ENCODE measurements at regions not wholly inside any gene's neighbourhood (a gene's known extent, or its start where the extent isn't known, plus 50 kb on each side); places are given as distances from the start of the nearest gene placed in this dataset.

DNA sequence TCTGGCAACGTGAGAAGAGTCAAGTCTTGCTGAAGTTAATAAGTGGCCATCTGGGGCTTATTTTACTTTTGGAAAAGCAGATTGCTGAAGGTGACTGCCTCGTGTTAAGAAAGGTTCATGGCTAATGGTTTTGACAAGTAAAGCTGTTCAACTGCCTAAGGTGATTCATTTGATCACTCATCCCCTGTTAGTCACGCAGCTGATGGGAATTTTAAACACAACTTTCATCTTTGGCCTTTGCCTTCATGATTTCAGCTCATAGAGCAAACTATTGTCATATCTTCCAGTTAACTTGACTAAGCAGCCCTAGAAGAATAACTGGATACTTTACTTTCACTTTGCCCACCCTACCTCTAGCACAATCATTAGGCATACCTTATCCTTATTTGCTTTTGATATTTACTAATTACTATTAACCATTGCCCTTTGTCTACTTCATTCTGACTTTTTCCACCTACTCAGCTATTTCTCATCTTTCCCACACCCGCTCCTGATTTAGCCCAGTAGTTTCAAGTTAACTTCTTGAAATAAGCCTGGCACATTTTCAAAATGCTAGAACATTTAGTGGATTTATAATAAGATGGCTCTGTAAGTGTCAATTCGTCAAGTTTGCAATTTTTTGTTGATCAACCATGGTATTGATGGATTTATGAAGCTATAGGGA lies 170.6 kb upstream of the S100G start:
- no peak for TF ChIP-seq TAF1 (IDR thresholded peaks at IDR 0.05; ENCODE audit: borderline replicate concordance, low read depth, low read length)
- no peak for TF ChIP-seq POLR2AphosphoS5 (IDR thresholded peaks at IDR 0.05; ENCODE audit: low read depth, low read length)
- TF ChIP-seq POLR2A (IDR thresholded peaks at IDR 0.05; ENCODE audit: low read depth, low read length), result no peak
- DNase-seq (ENCODE audit: insufficient read length) (no peak), FAIRE-seq (no peak)

DNA sequence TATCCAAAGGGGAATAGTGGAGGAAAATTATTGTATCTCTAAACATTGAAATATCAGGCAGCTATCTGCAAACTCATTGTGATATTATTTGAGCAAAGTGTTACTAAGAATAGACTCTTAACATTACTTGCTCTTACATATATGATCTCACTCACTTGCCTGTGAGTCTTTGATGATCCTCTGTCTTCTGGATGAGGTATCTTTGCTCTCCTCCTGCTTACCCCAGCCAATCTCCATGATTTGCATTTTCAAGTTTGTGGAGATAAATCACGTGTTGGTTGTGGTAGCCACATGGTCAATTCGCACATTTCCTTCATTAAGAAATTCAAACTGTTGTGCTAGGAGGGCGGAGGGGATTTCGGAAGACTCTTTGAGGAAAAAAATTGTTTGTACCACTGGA lies 169.9 kb upstream of the S100G start:
- TF ChIP-seq POLR2AphosphoS5 (IDR thresholded peaks at IDR 0.05; ENCODE audit: low read depth, low read length) (no peak), TAF1 (IDR thresholded peaks at IDR 0.05; ENCODE audit: borderline replicate concordance, low read depth, low read length) (no peak), POLR2A (IDR thresholded peaks at IDR 0.05; ENCODE audit: low read depth, low read length) (no peak)
- FAIRE-seq (no peak), DNase-seq (ENCODE audit: insufficient read length) (no peak)

DNA sequence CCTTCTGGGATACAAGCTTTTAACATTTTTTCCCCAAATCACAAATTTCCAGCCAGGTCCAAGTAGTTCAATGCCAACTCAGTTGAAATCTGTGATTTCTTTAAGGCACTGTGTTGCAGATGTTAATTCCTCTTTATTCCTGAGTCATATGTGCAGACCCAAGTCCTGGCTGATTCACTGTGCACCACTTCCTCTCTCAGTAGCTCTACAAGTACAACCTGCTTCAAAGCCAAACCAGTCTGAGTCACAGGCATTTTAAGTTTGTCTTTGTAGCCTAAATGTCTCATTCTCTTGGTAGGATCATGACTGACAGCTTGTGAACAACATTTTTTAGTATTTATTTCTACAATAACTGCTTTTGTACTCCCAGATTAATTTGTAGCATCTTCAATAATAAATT lies 165.6 kb upstream of the S100G start:
- no peak for DNase-seq (ENCODE audit: insufficient read length)
- no peak for FAIRE-seq
- TF ChIP-seq POLR2A (IDR thresholded peaks at IDR 0.05; ENCODE audit: low read depth, low read length) (no peak), TAF1 (IDR thresholded peaks at IDR 0.05; ENCODE audit: borderline replicate concordance, low read depth, low read length) (no peak), POLR2AphosphoS5 (IDR thresholded peaks at IDR 0.05; ENCODE audit: low read depth, low read length) (no peak)

DNA sequence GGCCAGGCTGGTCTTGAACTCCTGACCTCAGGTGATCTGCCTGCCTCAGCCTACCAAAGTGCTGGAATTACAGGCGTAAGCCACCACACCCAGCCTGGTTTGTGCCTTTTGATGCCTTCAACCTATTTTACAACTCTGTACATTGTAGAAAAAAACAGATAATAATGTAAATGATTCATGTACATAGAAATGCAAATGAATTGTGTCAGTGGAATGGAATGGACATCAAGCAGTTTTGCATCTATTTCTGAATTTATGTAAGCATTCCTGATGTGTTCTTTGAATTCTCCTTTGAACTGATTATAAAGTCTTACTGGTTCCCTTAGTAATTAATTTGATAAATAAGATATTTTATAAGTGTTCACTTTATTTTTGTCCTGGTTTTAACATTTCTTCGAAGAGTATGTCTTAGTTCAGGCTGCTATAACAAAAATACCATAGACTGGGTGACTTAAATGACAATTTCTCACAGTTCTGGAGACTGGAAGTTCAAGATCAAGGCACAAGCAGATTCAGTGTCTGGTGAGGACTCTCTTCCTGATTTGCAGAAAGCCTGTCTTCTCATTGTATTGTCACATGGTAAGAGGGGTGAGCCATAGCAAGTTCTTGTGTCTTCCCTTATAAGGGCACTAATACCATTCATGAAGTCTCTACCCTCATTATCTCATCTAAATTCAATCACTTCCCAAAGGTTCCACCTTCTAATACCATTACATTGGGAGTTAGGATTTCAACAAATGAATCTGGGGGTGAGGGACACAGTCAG lies 162.2 kb upstream of the S100G start:
- DNase-seq (ENCODE audit: insufficient read length) (no peak), FAIRE-seq (no peak)
- TF ChIP-seq POLR2A (IDR thresholded peaks at IDR 0.05; ENCODE audit: low read depth, low read length), result no peak
- no peak for TF ChIP-seq TAF1 (IDR thresholded peaks at IDR 0.05; ENCODE audit: borderline replicate concordance, low read depth, low read length)
- TF ChIP-seq POLR2AphosphoS5 (IDR thresholded peaks at IDR 0.05; ENCODE audit: low read depth, low read length), result no peak

DNA sequence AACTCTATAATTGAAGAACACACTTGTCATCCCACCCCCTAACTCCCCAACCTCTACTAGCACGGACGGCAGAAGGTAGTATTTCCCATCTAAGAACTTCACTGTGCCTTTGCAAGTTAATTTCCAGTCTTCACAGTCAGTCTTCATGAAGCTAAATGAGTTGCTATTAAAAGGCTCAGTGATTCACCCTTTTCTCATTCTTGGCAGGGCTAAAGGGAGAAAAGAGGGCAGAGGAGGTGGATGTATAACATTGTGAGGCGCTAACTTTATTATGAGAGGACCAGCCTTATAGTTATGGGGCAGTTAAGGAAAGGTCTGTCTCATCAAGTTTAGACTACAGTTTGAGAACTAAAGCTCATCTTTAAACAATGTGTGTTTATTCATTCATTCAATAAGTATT lies 161.0 kb upstream of the S100G start:
- TF ChIP-seq POLR2AphosphoS5 (IDR thresholded peaks at IDR 0.05; ENCODE audit: low read depth, low read length), result no peak
- no peak for TF ChIP-seq TAF1 (IDR thresholded peaks at IDR 0.05; ENCODE audit: borderline replicate concordance, low read depth, low read length)
- no peak for TF ChIP-seq POLR2A (IDR thresholded peaks at IDR 0.05; ENCODE audit: low read depth, low read length)
- DNase-seq (ENCODE audit: insufficient read length) (no peak), FAIRE-seq (no peak)

DNA sequence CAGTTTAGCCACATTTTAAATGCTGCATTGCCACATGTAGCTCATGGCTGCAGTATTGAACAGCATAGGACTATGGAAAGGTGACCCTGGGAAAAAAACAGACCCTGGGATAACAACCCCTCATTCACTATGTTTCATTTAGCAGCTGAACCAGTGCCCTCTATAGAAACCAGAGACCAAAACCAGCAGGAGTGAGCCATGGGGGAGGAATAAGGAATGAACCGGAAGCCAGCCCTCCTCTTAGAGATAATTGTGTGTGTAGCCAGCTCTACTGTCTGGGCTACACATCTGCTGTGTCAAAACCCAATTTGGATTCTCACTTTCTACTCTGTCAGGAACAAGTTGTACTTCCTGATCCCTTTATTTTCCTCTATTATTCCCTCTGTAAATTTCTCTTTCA lies 158.5 kb upstream of the S100G start:
- DNase-seq (ENCODE audit: insufficient read length) (no peak), FAIRE-seq (no peak)
- TF ChIP-seq POLR2AphosphoS5 (IDR thresholded peaks at IDR 0.05; ENCODE audit: low read depth, low read length) (no peak), POLR2A (IDR thresholded peaks at IDR 0.05; ENCODE audit: low read depth, low read length) (no peak), TAF1 (IDR thresholded peaks at IDR 0.05; ENCODE audit: borderline replicate concordance, low read depth, low read length) (no peak)

DNA sequence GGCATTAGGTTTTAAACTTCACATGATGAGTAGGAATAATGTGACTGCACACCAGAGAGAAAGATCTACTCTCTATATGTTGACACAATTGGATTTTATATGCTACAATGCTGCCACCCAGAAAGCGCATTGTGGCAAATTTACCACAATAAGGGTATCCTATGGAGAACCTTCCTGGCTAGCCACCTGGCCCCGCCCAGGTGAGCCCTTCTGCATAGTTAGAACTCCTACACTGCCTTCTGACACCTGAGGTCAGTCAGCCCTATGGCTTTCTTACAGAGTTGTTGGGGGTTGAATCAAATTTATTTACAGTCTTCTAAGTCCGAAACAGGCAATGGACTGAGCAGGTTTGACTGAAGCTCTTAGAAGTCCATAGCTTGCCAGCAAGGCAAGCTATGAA lies 153.8 kb upstream of the S100G start:
- TF ChIP-seq POLR2A (IDR thresholded peaks at IDR 0.05; ENCODE audit: low read depth, low read length), result no peak
- TF ChIP-seq TAF1 (IDR thresholded peaks at IDR 0.05; ENCODE audit: borderline replicate concordance, low read depth, low read length), result no peak
- TF ChIP-seq POLR2AphosphoS5 (IDR thresholded peaks at IDR 0.05; ENCODE audit: low read depth, low read length), result no peak
- FAIRE-seq (no peak), DNase-seq (ENCODE audit: insufficient read length) (no peak)

DNA sequence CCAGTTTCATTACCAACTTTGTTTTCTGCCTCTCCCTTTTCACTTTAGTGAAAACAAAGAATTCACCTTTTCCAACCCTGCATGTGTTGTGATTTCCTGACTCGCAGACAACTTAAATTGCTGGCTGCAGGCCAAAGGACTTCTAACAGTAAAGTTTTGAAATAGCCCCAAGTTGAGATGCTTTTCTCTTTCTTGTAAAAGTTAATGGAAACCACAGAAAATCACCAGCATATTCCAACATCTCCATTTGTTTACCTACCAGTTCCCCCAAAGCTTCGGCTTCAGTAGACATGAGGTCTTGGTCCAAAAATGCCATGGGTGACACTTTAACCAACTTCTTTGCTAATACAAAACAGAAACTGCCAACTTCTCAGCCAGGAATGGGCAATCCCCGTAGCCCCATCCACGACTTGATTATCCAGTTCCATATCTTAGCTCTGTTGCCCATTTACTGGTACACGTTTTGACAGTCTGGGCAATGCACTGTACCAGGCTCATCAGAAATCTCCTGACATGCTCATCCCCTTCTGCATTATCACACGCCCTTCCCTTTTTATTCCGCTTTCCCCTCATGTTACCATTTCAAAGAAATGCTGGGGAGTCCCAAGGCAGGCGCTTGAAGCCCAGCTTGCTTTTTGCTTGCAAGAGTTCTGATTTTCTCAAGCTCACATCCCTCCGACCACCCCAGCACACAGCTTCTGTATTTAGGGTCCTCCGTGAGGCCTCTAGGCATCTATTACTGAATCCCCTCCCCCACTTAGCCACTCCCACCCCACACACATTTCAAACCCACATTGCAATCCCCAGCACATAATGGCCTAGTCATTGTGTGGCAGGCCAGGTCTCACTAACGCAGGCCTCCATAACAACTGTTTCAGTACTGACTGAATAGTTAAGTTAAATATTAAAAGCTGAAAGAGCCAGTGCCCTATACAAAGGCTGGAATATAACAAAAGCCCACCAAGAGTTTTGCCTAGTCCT lies 137.9 kb upstream of the S100G start:
- FAIRE-seq (no peak), DNase-seq (ENCODE audit: insufficient read length) (no peak)
- TF ChIP-seq POLR2A (IDR thresholded peaks at IDR 0.05; ENCODE audit: low read depth, low read length) (no peak), POLR2AphosphoS5 (IDR thresholded peaks at IDR 0.05; ENCODE audit: low read depth, low read length) (no peak), TAF1 (IDR thresholded peaks at IDR 0.05; ENCODE audit: borderline replicate concordance, low read depth, low read length) (no peak)

DNA sequence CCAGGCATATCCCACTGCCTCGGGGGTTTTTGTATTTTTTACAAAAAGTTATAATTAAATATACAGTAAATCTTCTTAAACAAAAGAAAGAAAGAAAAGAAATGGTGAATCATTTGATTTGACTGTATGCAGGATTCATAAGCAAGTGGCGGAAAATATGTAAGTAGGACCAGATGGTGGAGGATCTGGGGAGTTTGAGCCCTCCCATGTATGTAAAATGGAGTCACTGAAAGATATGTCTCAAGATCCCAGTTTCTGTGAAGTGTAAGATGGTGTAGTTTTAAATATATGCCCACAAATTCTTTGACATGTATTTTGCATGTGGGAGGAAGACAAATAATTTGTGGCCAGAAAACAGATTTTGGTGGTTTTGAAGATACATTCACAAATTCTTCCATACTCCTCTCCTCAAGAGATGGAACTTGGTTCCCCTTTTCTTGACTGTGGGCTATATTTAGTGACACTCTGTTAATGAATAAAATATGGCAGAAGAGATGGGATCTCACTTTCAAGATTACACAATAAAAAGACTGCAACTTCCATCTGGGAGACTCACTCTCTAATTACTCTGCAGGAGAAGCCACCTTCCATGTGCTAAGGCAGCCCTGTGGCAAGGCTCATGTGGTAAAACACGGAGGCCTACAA lies 133.6 kb upstream of the S100G start:
- no peak for TF ChIP-seq POLR2AphosphoS5 (IDR thresholded peaks at IDR 0.05; ENCODE audit: low read depth, low read length)
- TF ChIP-seq POLR2A (IDR thresholded peaks at IDR 0.05; ENCODE audit: low read depth, low read length), result no peak
- no peak for TF ChIP-seq TAF1 (IDR thresholded peaks at IDR 0.05; ENCODE audit: borderline replicate concordance, low read depth, low read length)
- DNase-seq (ENCODE audit: insufficient read length), result no peak
- no peak for FAIRE-seq

DNA sequence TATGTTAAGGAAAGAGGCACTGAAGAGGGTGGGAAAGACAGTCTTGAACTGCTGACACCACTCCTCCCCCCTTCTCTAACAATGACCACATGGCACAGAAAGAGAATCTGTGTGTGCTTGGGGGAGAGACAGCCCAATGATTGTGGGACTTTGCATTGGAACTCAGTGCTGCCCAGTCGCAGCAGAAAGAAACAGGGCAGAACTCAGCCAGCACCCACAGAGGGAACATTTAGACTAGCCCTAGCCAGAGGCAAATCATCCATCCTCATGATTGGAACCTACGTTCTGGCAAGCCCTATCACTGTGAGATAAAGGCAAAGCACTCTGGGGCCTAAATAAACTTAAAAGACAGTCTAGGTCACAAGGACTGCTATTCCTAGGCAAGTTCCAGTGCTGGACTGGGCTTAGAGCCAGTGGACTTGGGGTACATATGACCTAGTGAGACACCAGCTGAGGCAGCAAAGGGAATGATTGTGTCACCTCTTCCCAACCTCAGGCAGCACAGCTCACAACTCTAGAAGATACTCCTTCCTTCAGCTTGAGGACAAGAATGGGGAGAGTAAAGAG lies 132.8 kb upstream of the S100G start:
- TF ChIP-seq TAF1 (IDR thresholded peaks at IDR 0.05; ENCODE audit: borderline replicate concordance, low read depth, low read length) (no peak), POLR2AphosphoS5 (IDR thresholded peaks at IDR 0.05; ENCODE audit: low read depth, low read length) (no peak), POLR2A (IDR thresholded peaks at IDR 0.05; ENCODE audit: low read depth, low read length) (no peak)
- FAIRE-seq (no peak), DNase-seq (ENCODE audit: insufficient read length) (no peak)
